ENCODE measurements at regions not wholly inside any gene's neighbourhood (a gene's known extent, or its start where the extent isn't known, plus 50 kb on each side); places are given as distances from the start of the nearest gene placed in this dataset.

GRCh38 chr12:4054630-4055029, 181.4 kb upstream of the PARP11 start:
- Mint-ChIP-seq H3K36me3 (ENCODE audit: low read depth) (no peaks in the 10 kb centered on the region), H3K9me3 (no peaks in the 10 kb centered on the region), H3K4me3 (no peak overlapping the region), H3K27ac (no peak overlapping the region), H3K27me3 (no peaks in the 10 kb centered on the region), H3K4me1 (ENCODE audit: low read depth) (peaks cover 16% of the 10 kb centered on the region)
- ChIA-PET CTCF (interaction anchor here (0.8 to 1.3 kb wide), 2 partner anchors 10 to 18 kb away, joined by 3 read pairs; no protein-coding TSS in a partner anchor), POLR2A (no interaction called here)
- intact Hi-C loops (cut with micrococcal nuclease): no loop called here
- DNase-seq (no peak), ATAC-seq (no peak)
- TF ChIP-seq CTCF (IDR thresholded peaks at IDR 0.05): no peak

GRCh38 chr12:4052691-4053090, 179.5 kb upstream of the PARP11 start:
- Mint-ChIP-seq H3K27me3 (no peaks in the 10 kb centered on the region), H3K9me3 (no peaks in the 10 kb centered on the region), H3K4me3 (no peak overlapping the region), H3K4me1 (ENCODE audit: low read depth) (peaks cover 12% of the 10 kb centered on the region), H3K36me3 (ENCODE audit: low read depth) (no peaks in the 10 kb centered on the region), H3K27ac (no peak overlapping the region)
- intact Hi-C loops (cut with micrococcal nuclease): no loop called here
- CTCF ChIA-PET: interaction anchor here (0.8 kb wide), 1 partner anchor 64 kb away, joined by 4 read pairs; no protein-coding TSS in a partner anchor
- TF ChIP-seq CTCF (IDR thresholded peaks at IDR 0.05): no peak
- ATAC-seq (no peak), DNase-seq (no peak)
- POLR2A ChIA-PET: interaction anchor here (0.6 to 0.7 kb wide), 3 partner anchors 40 to 1048 kb away, joined by 3 to 4 read pairs (median 3); no protein-coding TSS in a partner anchor

- Mint-ChIP-seq H3K9me3 (no peaks in the 10 kb centered on the region), H3K36me3 (ENCODE audit: low read depth) (no peaks in the 10 kb centered on the region), H3K27ac (no peak overlapping the region), H3K27me3 (no peaks in the 10 kb centered on the region), H3K4me3 (no peak overlapping the region), H3K4me1 (ENCODE audit: low read depth) (peaks cover 3% of the 10 kb centered on the region)
- intact Hi-C loops (cut with micrococcal nuclease): no loop called here
- ChIA-PET CTCF (no interaction called here), POLR2A (interaction anchor here (0.6 to 1.2 kb wide), 3 partner anchors 15 to 598 kb away, joined by 3 read pairs; no protein-coding TSS in a partner anchor)
- no peak for TF ChIP-seq CTCF (IDR thresholded peaks at IDR 0.05)
- peak; percentile 42 for ATAC-seq
- DNase-seq: peak; percentile 28
Observed at GRCh38 chr12:4051596-4051995, 178.4 kb upstream of the PARP11 start.

GRCh38 chr12:4050340-4050739, 177.1 kb upstream of the PARP11 start:
- intact Hi-C loops (cut with micrococcal nuclease): no loop called here
- H3K4me1 Mint-ChIP-seq (ENCODE audit: low read depth): peaks cover 3% of the 10 kb centered on the region

More at GRCh38 chr12:4050340-4050739, 177.1 kb upstream of the PARP11 start:
- CTCF ChIA-PET: interaction anchor here (1.7 to 2.1 kb wide), 2 partner anchors 86 to 227 kb away, joined by 4 to 6 read pairs; no protein-coding TSS in a partner anchor
- no peak for TF ChIP-seq CTCF (IDR thresholded peaks at IDR 0.05)
- Mint-ChIP-seq H3K4me3 (no peak overlapping the region), H3K36me3 (ENCODE audit: low read depth) (no peaks in the 10 kb centered on the region), H3K27ac (no peak overlapping the region), H3K9me3 (no peaks in the 10 kb centered on the region), H3K27me3 (no peaks in the 10 kb centered on the region)
- DNase-seq: no peak
- POLR2A ChIA-PET: interaction anchor here (1.7 kb wide), 1 partner anchor 244 kb away, joined by 6 read pairs; no protein-coding TSS in a partner anchor
- no peak for ATAC-seq

All from activated CD8-positive, alpha-beta T cell treated with anti-CD3 and anti-CD28 coated beads for 36 hours (primary cell).